GM12878 (cell line): ENCODE measurements at regions not wholly inside any gene's neighbourhood (a gene's known extent, or its start where the extent isn't known, plus 50 kb on each side); places are given as distances from the start of the nearest gene placed in this dataset.

Experiments
- ATAC-seq: fragments of 200-7000 bp; cut with Tn5 transposase; 3 replicates; pipeline ENCODE4 v1.9.1; 2020; ENCODE audit warnings: mild to moderate bottlenecking, moderate library complexity
- BruUV-seq: library from RNA; stranded (reverse); fragments of 400-500 nt; replicated peaks from 2 replicates; lab custom pipeline; 2021; lab: Mats Ljungman, UMichigan
- CTCF ChIA-PET: fragments of 300-600 bp; sonication (Branson Sonifier 250); formaldehyde crosslinking; extraction: SDS; loops from one replicate; lab custom pipeline; 2021; ENCODE audit warnings: inconsistent platforms; lab: Yijun Ruan, JAX
- POLR2A ChIA-PET: fragments of 350-600 bp; formaldehyde crosslinking; extraction: SDS; loops from one replicate; lab custom pipeline; 2021; ENCODE audit warnings: inconsistent platforms; lab: Charles Lee
- RAD21 ChIA-PET: fragments of 300-600 bp; sonication (Branson Sonifier 250); formaldehyde crosslinking; loops from one replicate; lab custom pipeline; 2023; ENCODE audit warnings: antibody characterized with exemption; ENCODE audit not compliant: unreplicated experiment; lab: Charles Lee
- SMC1A ChIA-PET: fragments of 300-600 bp; sonication (Branson Sonifier 250); formaldehyde crosslinking; loops from one replicate; lab custom pipeline; 2023; ENCODE audit not compliant: unreplicated experiment, uncharacterized antibody; lab: Charles Lee
- DNase-seq: peaks from one replicate; pipeline ENCODE4 v3.0.0-alpha.2; 2011; ENCODE audit warnings: low read depth, low spot score
- FAIRE-seq: peaks from 3 replicates; lab custom pipeline; 2011; peaks lifted over from hg19 to GRCh38; lab: Jason Lieb, UNC
- H2AFZ ChIP-seq: 2 replicates; pipeline ENCODE4 v1.6.0; 2011; ENCODE audit warnings: low read depth, low read length, control low read depth; ENCODE audit not compliant: control insufficient read depth
- H3K27ac ChIP-seq: 2 replicates; pipeline ENCODE4 v1.5.1; 2011; ENCODE audit warnings: control low read depth; ENCODE audit not compliant: control insufficient read depth, insufficient read depth
- H3K27me3 ChIP-seq, 2 experiments: replicated peaks in 1 of 2; 2 replicates each; pipeline versions ENCODE4 v1.6.0 to v1.6.1; 2011; ENCODE audit warnings: low read length in 1 of 2; ENCODE audit not compliant: control insufficient read depth in 2 of 2, insufficient read depth in 2 of 2
- H3K36me3 ChIP-seq, 2 experiments: 2 replicates each; pipeline ENCODE4 v1.5.1; 2011; ENCODE audit warnings: low read length in 1 of 2; ENCODE audit not compliant: control insufficient read depth in 2 of 2, insufficient read depth in 2 of 2
- H3K4me1 ChIP-seq: 2 replicates; pipeline ENCODE4 v1.6.1; 2011; ENCODE audit warnings: mild to moderate bottlenecking, low read length, moderate library complexity, mixed read lengths; ENCODE audit not compliant: control insufficient read depth, insufficient read depth
- H3K4me2 ChIP-seq: 2 replicates; pipeline ENCODE4 v1.6.0; 2011; ENCODE audit warnings: control low read depth; ENCODE audit not compliant: control insufficient read depth, insufficient read depth
- H3K4me3 ChIP-seq: fragments of 200-600 bp; sonication (generic); 2 replicates; pipeline ENCODE4 v1.5.1; 2016
- H3K79me2 ChIP-seq: 2 replicates; pipeline ENCODE4 v1.6.0; 2011; ENCODE audit warnings: low read length; ENCODE audit not compliant: control insufficient read depth, insufficient read depth
- H3K9ac ChIP-seq: 2 replicates; pipeline ENCODE4 v1.8.0; 2011; ENCODE audit warnings: low read length, control low read depth, mixed read lengths; ENCODE audit not compliant: control insufficient read depth, insufficient read depth
- H3K9me3 ChIP-seq: replicated peaks from 3 replicates; pipeline ENCODE4 v1.5.1; 2011; ENCODE audit warnings: mild to moderate bottlenecking, low read length; ENCODE audit not compliant: control insufficient read depth, insufficient read depth
- H4K20me1 ChIP-seq: 2 replicates; pipeline ENCODE4 v1.6.0; 2011; ENCODE audit not compliant: control insufficient read depth, insufficient read depth
- BHLHE40 ChIP-seq, 2 experiments: fragments of 450-650 bp in 1 of 2; IDR thresholded peaks; 2 replicates each; pipeline ENCODE4 v1.6.1; 2011 to 2017; ENCODE audit warnings: low read depth in 2 of 2, borderline replicate concordance in 1 of 2, improper control_type of control experiment in 1 of 2, low read length in 1 of 2, mild to moderate bottlenecking in 1 of 2
- EZH2 ChIP-seq: IDR thresholded peaks from 2 replicates; pipeline ENCODE4 v1.6.1; 2012; ENCODE audit warnings: low read depth, mild to moderate bottlenecking, control low read depth, inconsistent platforms, low read length, borderline replicate concordance; ENCODE audit not compliant: control insufficient read depth
- FOXM1 ChIP-seq: IDR thresholded peaks from 2 replicates; pipeline ENCODE4 v1.6.1; 2012; ENCODE audit warnings: low read depth, mild to moderate bottlenecking, inconsistent platforms, low read length, moderate library complexity
- HCFC1 ChIP-seq: fragments of 150-350 bp; IDR thresholded peaks from 2 replicates; pipeline ENCODE4 v1.6.1; 2014; ENCODE audit warnings: low read length
- IKZF2 ChIP-seq, 2 experiments: fragments of 450-650 bp; IDR thresholded peaks; 2 replicates each; pipeline ENCODE4 v1.6.1; 2017; ENCODE audit warnings: mild to moderate bottlenecking in 2 of 2, moderate library complexity in 2 of 2
- KLF5 ChIP-seq: fragments of 450-650 bp; IDR thresholded peaks from 2 replicates; pipeline ENCODE4 v1.6.1; 2014; ENCODE audit warnings: mild to moderate bottlenecking; ENCODE audit not compliant: partially characterized antibody
- MEF2B ChIP-seq: fragments of 450-650 bp; IDR thresholded peaks from 2 replicates; pipeline ENCODE4 v1.6.1; 2018; ENCODE audit warnings: mild to moderate bottlenecking, moderate library complexity; ENCODE audit not compliant: partially characterized antibody, poor library complexity, severe bottlenecking
- NFYB ChIP-seq: IDR thresholded peaks from 2 replicates; pipeline ENCODE4 v1.6.1; 2011; ENCODE audit warnings: low read depth, mild to moderate bottlenecking, low read length, improper control_type of control experiment, moderate library complexity; ENCODE audit not compliant: insufficient read depth
- NR2F1 ChIP-seq: fragments of 450-650 bp; conservative IDR thresholded peaks from 2 replicates; pipeline ENCODE4 v1.6.1; 2017; ENCODE audit warnings: mild to moderate bottlenecking
- REST ChIP-seq: IDR thresholded peaks from 2 replicates; pipeline ENCODE4 v1.6.1; 2012; ENCODE audit warnings: mild to moderate bottlenecking, low read depth, low read length
- SP1 ChIP-seq: IDR thresholded peaks from one replicate; pipeline ENCODE4 v1.6.1; 2011; ENCODE audit warnings: low read depth, low read length
- ZBTB33 ChIP-seq: fragments of 450-650 bp; IDR thresholded peaks from 2 replicates; pipeline ENCODE4 v1.6.1; 2017; ENCODE audit warnings: mild to moderate bottlenecking
- ZNF24 ChIP-seq: fragments of 450-650 bp; IDR thresholded peaks from 2 replicates; pipeline ENCODE4 v1.6.1; 2017; ENCODE audit warnings: antibody characterized with exemption, mild to moderate bottlenecking
- ZNF592 ChIP-seq: fragments of 450-650 bp; IDR thresholded peaks from 2 replicates; pipeline ENCODE4 v1.6.1; 2017; ENCODE audit warnings: mild to moderate bottlenecking, moderate library complexity
- WGBS: methylation state at CpG from one replicate; pipeline ENCODE4 v1.1.6; 2016; ENCODE audit warnings: low lambda C conversion rate; ENCODE audit not compliant: insufficient replicate concordance, insufficient coverage; ENCODE audit errors: missing lambda C conversion rate; 5-methylcytosine and 5-hydroxymethylcytosine counted together
- in situ Hi-C: fragments of 300-500 bp; cut with MboI; formaldehyde crosslinking; loops from 9 replicates; pipeline ENCODE4 v1.14.3; 2018; ENCODE audit warnings: mixed read lengths
- intact Hi-C: fragments of 100-400 bp; cut with micrococcal nuclease; formaldehyde crosslinking; loops from one replicate; pipeline ENCODE4 v1.14.2; 2022; ENCODE audit not compliant: unreplicated experiment

GRCh38 chr2:45067859-45068570, 58.8 kb upstream of the SIX2 start:
- Histone ChIP-seq H2AFZ (no peak overlapping the region), H3K9ac (no peak overlapping the region), H3K4me2 (no peak overlapping the region), H3K27ac (no peak overlapping the region), H3K36me3 (no peaks in the 10 kb centered on the region), H3K4me1 (no peaks in the 10 kb centered on the region), H3K4me3 (no peak overlapping the region), H3K27me3 (no peaks in the 10 kb centered on the region; a peak in 1 of 4 replicates), H3K9me3 (no peaks in the 10 kb centered on the region), H3K79me2 (no peaks in the 10 kb centered on the region), H4K20me1 (no peaks in the 10 kb centered on the region)
- ChIA-PET CTCF (interaction anchor here (0.6 to 0.9 kb wide), 4 partner anchors 9 to 427 kb away, joined by 3 read pairs; no protein-coding TSS in a partner anchor), POLR2A (no interaction called here), SMC1A (no interaction called here), RAD21 (no interaction called here)
- ATAC-seq, result no peak
- WGBS, result 65% methylated on average over 6 of the region's 6 CpGs
- in situ Hi-C loops, result no loop called here
- no TSS peak for BruUV-seq
- no peak for FAIRE-seq
- intact Hi-C loops, result no loop called here
- no peak for DNase-seq
- TF ChIP-seq IKZF2 (IDR thresholded peaks at IDR 0.05), result no peak
- no peak for TF ChIP-seq NFYB
- no peak for TF ChIP-seq KLF5
- TF ChIP-seq REST, result no peak
- no peak for TF ChIP-seq FOXM1
- TF ChIP-seq EZH2, result no peak
- no peak for TF ChIP-seq SP1
- no peak for TF ChIP-seq NR2F1
- no peak for TF ChIP-seq ZBTB33
- no peak for TF ChIP-seq ZNF592
- TF ChIP-seq MEF2B, result no peak
- TF ChIP-seq BHLHE40 (IDR thresholded peaks at IDR 0.05; ENCODE audit: borderline replicate concordance in 1 of 2, low read depth in 2 of 2, low read length in 1 of 2), result no peak
- TF ChIP-seq ZNF24, result no peak
- TF ChIP-seq HCFC1, result no peak
